22Rv1 (cell line): ENCODE measurements at regions not wholly inside any gene's neighbourhood (a gene's known extent, or its start where the extent isn't known, plus 50 kb on each side); places are given as distances from the start of the nearest gene placed in this dataset.

Experiments
- H3K27ac ChIP-seq: fragments of 450-650 bp; 2 replicates; pipeline ENCODE4 v1.5.1; 2017
- ZFX ChIP-seq: fragments of 450-650 bp; IDR thresholded peaks from 2 replicates; pipeline ENCODE4 v1.6.1; 2017; ENCODE audit warnings: antibody characterized with exemption, borderline replicate concordance
- TF ChIP-seq, protein P1 (sequence below): fragments of 450-650 bp; IDR thresholded peaks from 2 replicates; pipeline ENCODE4 v1.5.1; 2017; ENCODE audit warnings: mild to moderate bottlenecking

DNA sequence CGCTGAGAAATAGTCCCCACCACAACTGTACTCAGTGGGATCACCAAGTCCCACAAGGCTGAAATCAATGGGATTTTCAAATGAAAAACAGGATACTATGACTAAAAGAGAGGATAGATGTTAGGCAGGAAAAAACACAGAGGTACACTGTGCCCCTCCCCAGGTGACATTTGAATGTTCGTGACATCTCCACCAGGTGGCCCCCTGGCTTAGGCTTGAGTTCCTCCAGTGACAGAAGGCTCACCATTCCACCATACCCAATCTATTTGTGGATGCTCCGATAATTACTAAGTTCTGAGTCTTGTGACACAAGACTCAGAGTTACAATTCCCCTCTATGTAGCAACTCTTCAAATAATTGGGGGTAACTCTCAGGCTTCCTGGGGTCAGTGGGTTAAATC lies 77.5 kb upstream of the KCNMA1 start:
- no peak for TF ChIP-seq ZFX
- TF ChIP-seq, protein P1, sequence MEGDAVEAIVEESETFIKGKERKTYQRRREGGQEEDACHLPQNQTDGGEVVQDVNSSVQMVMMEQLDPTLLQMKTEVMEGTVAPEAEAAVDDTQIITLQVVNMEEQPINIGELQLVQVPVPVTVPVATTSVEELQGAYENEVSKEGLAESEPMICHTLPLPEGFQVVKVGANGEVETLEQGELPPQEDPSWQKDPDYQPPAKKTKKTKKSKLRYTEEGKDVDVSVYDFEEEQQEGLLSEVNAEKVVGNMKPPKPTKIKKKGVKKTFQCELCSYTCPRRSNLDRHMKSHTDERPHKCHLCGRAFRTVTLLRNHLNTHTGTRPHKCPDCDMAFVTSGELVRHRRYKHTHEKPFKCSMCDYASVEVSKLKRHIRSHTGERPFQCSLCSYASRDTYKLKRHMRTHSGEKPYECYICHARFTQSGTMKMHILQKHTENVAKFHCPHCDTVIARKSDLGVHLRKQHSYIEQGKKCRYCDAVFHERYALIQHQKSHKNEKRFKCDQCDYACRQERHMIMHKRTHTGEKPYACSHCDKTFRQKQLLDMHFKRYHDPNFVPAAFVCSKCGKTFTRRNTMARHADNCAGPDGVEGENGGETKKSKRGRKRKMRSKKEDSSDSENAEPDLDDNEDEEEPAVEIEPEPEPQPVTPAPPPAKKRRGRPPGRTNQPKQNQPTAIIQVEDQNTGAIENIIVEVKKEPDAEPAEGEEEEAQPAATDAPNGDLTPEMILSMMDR, result peak; percentile 73
- H3K27ac ChIP-seq, result no peak overlapping the region

DNA sequence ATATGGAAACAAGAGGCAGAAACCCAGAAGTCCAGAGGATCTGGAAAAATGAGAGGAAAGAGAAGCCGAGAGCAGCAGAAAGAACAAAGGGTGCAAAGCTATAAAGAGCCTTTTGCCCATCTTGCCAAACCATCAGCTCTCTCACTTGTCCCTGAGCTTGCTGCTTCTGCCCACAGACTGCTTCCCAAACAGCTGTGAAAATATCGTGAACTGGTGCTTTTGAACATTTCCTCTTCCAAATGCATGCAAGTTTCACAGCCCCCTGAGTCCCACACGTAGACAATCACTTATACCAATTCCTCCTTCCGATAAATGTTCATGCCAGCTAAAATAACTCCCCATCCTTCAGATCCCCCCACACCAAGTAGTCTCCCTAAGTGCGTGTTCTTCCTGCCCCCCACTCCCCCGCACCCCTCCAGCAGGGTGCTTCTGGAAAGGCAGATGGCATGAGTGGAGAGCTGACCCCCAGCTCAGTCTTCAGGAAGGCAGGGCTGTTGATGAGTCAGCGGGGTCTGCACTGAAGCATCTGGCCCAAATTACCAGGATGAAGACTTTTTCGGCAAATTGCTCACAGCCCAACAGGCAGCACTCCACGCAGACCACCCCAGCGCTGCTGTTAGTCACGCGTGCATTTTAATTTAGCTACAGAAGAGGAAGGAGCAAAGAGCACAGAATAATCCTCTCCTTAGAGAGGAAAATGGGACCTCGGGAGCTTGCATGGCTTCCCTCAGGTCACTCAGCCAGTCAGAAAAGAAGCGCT lies 76.1 kb upstream of the KCNMA1 start:
- no peak overlapping the region for H3K27ac ChIP-seq
- TF ChIP-seq ZFX, result no peak
- TF ChIP-seq, protein P1, result no peak

DNA sequence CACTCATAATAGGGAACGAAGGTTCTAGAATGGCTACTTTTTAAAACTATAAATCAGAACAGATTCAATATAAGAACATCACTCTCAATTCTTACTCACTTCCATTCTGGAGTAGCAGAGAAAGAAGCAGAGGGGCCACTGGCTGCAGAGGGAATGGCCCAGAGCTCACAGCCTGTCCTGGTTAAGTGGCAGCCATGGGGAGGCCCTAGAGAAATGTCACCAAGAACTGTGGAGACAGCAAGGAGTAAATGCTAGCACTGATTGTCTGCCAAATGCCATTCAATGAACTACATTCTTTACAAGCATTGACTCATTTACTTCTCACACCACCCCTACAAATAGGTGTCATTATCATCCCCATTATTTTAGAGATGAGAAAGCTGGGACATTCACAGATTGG lies 74.6 kb upstream of the KCNMA1 start:
- no peak for TF ChIP-seq ZFX
- TF ChIP-seq, protein P1, result no peak
- H3K27ac ChIP-seq, result no peak overlapping the region

DNA sequence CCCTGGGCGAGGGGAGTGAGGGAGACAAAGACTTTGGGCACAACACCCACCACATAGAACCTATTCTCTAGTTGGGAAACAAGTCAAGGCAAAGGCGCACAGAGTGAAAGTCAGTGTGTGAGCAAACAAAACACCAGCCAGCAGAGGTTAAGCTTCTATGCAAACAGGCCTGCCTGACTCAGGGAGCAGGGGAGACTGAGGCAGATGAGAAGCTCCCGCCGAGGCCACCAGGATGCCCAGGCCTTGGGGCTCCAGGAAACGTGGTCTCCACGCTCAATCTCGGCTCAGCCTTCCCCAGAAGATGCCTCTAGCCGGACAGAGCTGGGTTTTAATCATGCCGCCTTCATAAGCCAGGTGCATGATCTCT lies 74.1 kb upstream of the KCNMA1 start:
- no peak for TF ChIP-seq ZFX
- TF ChIP-seq, protein P1, result peak; percentile 68
- H3K27ac ChIP-seq, result no peak overlapping the region

DNA sequence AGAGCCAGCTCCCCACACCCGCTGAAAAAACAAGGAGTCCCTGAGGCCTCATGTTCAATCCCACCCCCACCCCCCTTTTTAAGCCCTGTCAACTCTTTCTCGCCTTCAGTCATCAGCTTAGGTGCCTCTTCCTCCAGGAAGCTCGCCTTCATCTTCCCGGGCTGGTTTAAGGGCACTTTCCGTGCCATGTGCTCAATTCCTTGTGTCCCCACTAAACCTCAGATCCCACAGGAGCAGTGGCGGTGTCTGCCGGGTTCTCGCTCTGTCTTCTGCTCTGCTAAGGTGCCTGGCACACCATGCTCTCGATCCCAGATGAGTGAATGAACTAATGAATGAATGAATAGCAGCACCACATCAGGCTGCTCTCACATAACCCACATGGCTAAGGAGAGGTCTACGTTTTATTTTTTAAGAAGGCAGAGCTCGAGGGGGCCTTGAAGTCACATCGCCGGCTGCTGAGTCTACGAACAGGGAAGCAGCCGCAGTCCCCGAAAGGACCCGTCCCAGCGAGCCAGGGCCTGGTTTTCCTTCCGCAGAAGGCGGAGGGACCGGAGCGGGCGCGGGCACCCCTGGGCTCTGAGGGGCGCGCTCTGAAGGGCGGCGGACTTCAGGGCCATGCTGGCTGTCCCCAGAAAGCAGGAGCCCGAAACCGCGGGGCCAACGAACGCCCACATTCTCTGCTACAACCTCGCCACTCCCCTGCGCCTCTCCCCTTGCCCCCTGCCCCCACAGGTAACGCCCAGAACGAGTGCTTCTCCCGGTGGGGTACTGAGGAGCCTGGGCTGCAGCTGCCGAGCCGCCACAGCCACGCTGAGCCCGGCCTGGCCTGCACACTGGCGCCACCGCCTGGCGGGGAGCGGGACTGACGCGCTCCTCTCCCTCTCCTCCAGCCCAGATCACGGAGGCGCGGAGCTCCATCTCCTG lies 73.4 kb upstream of the KCNMA1 start:
- TF ChIP-seq, protein P1, result peak; percentile 99
- no peak for TF ChIP-seq ZFX
- no peak overlapping the region for H3K27ac ChIP-seq

DNA sequence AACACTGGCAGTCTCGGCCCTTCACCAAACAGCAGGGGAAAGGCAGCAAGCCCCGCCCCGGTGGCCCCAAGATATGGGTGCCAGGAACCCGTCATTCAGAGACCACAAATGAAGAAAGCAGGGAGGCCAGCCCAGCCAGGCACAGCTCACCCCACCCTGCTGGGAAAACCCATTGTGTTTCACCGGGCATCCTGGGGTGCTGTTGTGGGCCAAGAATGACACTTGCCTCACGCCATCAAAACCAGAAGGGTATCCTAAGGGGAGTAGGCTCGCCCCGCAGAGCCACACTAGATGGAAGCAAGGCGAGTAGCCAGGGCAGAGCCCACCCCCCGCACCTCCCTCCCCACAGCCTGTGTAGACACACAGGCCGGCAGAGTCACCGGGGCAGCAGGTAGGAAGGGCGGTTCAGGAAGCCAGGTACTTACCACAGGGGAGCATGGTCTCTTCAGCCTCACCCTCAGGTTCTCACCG lies 72.5 kb upstream of the KCNMA1 start:
- TF ChIP-seq ZFX, result no peak
- TF ChIP-seq, protein P1, result no peak
- no peak overlapping the region for H3K27ac ChIP-seq
